Smooth muscle cell (in vitro differentiated cells): ENCODE measurements at regions not wholly inside any gene's neighbourhood (a gene's known extent, or its start where the extent isn't known, plus 50 kb on each side); places are given as distances from the start of the nearest gene placed in this dataset.

Experiments
- DNase-seq: peaks from one replicate; lab custom pipeline; 2025; ENCODE audit not compliant: unreplicated experiment; lab: John Stamatoyannopoulos, UW
- H2AFZ ChIP-seq: fragments of 200-600 bp; sonication (generic); 2 replicates; pipeline ENCODE4 v1.6.0; 2016; ENCODE audit warnings: antibody characterized with exemption, low read depth, mild to moderate bottlenecking
- H3F3A ChIP-seq: fragments of 200-600 bp; sonication (generic); 2 replicates; pipeline ENCODE4 v1.6.0; 2017; ENCODE audit warnings: antibody characterized with exemption, low read depth
- H3K27ac ChIP-seq: fragments of 200-600 bp; sonication (generic); 2 replicates; pipeline ENCODE4 v1.5.1; 2016; ENCODE audit warnings: low read depth, mild to moderate bottlenecking
- H3K27me3 ChIP-seq: fragments of 200-600 bp; sonication (generic); 2 replicates; pipeline ENCODE4 v1.6.1; 2016; ENCODE audit warnings: low read depth, mild to moderate bottlenecking
- H3K36me3 ChIP-seq: fragments of 200-600 bp; sonication (generic); 2 replicates; pipeline ENCODE4 v1.5.1; 2016; ENCODE audit warnings: low read depth
- H3K4me1 ChIP-seq: fragments of 200-600 bp; sonication (generic); 2 replicates; pipeline ENCODE4 v1.5.1; 2016; ENCODE audit warnings: low read depth
- H3K4me2 ChIP-seq: fragments of 200-600 bp; sonication (generic); 2 replicates; pipeline ENCODE4 v1.6.0; 2016; ENCODE audit warnings: mild to moderate bottlenecking
- H3K4me3 ChIP-seq: fragments of 200-600 bp; sonication (generic); 2 replicates; pipeline ENCODE4 v1.5.1; 2016; ENCODE audit warnings: mild to moderate bottlenecking
- H3K79me2 ChIP-seq: fragments of 200-600 bp; sonication (generic); 2 replicates; pipeline ENCODE4 v1.6.0; 2016; ENCODE audit warnings: low read depth, mild to moderate bottlenecking
- H3K9ac ChIP-seq: fragments of 200-600 bp; sonication (generic); 2 replicates; pipeline ENCODE4 v1.6.0; 2016; ENCODE audit warnings: low read depth
- H3K9me3 ChIP-seq: fragments of 200-600 bp; sonication (generic); replicated peaks from 2 replicates; pipeline ENCODE4 v1.5.1; 2016; ENCODE audit warnings: low read depth
- H4K20me1 ChIP-seq: fragments of 200-600 bp; sonication (generic); 2 replicates; pipeline ENCODE4 v1.6.0; 2016; ENCODE audit warnings: low read depth
- WGBS: methylation state at CpG from one replicate; pipeline ENCODE4 v1.1.7; 2016; ENCODE audit warnings: low lambda C conversion rate; 5-methylcytosine and 5-hydroxymethylcytosine counted together
- TF ChIP-seq, protein P1 (sequence below): fragments of 200-600 bp; sonication (generic); IDR thresholded peaks from 2 replicates; pipeline ENCODE4 v1.5.1; 2017; ENCODE audit warnings: borderline replicate concordance, mild to moderate bottlenecking, antibody characterized with exemption; ENCODE audit not compliant: insufficient read depth, poor library complexity, severe bottlenecking

DNA sequence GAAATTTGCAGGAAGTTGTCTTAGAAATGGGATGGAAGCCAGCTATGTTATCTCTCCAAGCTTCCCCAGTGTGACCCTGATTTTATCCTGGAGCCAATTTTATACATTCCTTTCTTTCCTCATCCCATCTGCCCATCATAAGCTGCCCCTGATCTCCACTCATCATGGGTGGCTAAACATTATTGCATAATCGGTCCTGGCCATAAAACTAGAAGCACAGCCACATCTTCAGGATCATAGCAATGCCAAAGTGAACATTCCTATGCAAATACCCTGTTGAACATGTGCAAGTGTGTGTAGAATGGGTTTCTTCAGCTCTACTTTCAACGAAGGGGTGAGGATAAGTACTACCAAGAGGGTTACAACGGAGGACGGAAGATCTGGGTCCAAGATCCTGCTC, 50.6 kb upstream of the COG2 start:
- Histone ChIP-seq H3K27ac (no peak overlapping the region), H4K20me1 (no peaks in the 10 kb centered on the region), H2AFZ (no peak overlapping the region), H3K79me2 (no peaks in the 10 kb centered on the region), H3K9me3 (no peaks in the 10 kb centered on the region), H3K4me1 (no peaks in the 10 kb centered on the region), H3F3A (no peaks in the 10 kb centered on the region), H3K27me3 (peaks cover 11% of the 10 kb centered on the region), H3K36me3 (no peaks in the 10 kb centered on the region), H3K4me2 (no peak overlapping the region), H3K4me3 (no peak overlapping the region), H3K9ac (no peak overlapping the region)
- no peak for DNase-seq
- TF ChIP-seq, protein P1, sequence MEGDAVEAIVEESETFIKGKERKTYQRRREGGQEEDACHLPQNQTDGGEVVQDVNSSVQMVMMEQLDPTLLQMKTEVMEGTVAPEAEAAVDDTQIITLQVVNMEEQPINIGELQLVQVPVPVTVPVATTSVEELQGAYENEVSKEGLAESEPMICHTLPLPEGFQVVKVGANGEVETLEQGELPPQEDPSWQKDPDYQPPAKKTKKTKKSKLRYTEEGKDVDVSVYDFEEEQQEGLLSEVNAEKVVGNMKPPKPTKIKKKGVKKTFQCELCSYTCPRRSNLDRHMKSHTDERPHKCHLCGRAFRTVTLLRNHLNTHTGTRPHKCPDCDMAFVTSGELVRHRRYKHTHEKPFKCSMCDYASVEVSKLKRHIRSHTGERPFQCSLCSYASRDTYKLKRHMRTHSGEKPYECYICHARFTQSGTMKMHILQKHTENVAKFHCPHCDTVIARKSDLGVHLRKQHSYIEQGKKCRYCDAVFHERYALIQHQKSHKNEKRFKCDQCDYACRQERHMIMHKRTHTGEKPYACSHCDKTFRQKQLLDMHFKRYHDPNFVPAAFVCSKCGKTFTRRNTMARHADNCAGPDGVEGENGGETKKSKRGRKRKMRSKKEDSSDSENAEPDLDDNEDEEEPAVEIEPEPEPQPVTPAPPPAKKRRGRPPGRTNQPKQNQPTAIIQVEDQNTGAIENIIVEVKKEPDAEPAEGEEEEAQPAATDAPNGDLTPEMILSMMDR = no peak
- WGBS = 82% methylated on average over 4 of the region's 4 CpGs

DNA sequence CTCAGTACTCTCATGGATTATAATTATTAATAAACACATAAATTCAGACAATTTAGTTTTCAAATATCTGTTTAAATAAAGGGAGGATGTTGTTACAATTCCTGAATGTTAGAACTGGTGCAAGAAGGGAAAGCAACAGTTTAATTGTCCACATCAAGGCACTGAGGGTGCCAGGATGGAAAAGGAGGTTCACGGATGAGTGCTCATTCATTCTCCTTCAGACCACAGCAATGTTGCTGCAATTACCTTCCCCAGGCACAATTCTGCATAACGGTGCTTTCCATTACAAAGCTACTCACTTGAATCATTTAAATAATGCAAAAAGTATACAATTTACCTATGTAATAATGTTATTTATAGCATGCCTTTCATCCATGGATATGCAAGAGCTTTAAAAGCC, 52.3 kb upstream of the COG2 start:
- Histone ChIP-seq H4K20me1 (no peaks in the 10 kb centered on the region), H3K27ac (no peak overlapping the region), H2AFZ (no peak overlapping the region), H3K79me2 (no peaks in the 10 kb centered on the region), H3K4me2 (no peak overlapping the region), H3K9ac (no peak overlapping the region), H3K27me3 (peaks cover 11% of the 10 kb centered on the region), H3K9me3 (no peaks in the 10 kb centered on the region), H3K36me3 (no peaks in the 10 kb centered on the region), H3K4me3 (no peak overlapping the region), H3K4me1 (no peaks in the 10 kb centered on the region), H3F3A (no peaks in the 10 kb centered on the region)
- TF ChIP-seq, protein P1 = no peak
- DNase-seq = no peak
- 49% methylated on average over 2 of the region's 2 CpGs for WGBS

DNA sequence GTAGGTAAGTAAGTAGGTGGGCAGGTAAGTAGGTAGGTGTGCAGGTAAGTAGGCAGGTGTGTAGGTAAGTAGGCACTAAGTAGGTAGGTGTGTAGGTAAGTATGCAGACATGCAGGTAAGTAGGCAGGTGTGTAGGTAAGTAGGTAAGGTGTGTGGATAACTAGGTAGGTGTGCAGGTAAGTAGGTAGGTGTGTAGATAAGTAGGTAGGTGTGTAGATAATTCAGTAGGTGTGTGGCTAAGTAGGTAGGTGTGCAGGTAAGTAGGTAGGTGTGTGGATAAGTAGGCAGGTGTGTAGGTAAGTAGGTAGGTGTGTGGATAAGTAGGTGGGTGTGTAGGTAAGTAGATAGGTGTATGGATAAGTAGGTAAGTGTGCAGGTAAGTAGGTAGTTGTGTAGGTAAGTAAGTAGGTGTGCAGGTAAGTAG, 53.9 kb upstream of the COG2 start:
- Histone ChIP-seq H4K20me1 (no peaks in the 10 kb centered on the region), H3K79me2 (no peaks in the 10 kb centered on the region)

GRCh38 chr1:230587061-230587460, 55.2 kb upstream of the COG2 start:
- no peak for DNase-seq
- H3K9ac ChIP-seq = no peak overlapping the region
- 88% methylated on average over 3 of the region's 3 CpGs for WGBS
- H3K4me2 ChIP-seq = no peak overlapping the region
- no peak overlapping the region for H2AFZ ChIP-seq
- no peaks in the 10 kb centered on the region for H3K36me3 ChIP-seq
- no peaks in the 10 kb centered on the region for H3K4me1 ChIP-seq
- TF ChIP-seq, protein P1 = no peak
- no peaks in the 10 kb centered on the region for H3F3A ChIP-seq
- no peak overlapping the region for H3K4me3 ChIP-seq
- H3K9me3 ChIP-seq = no peaks in the 10 kb centered on the region
- no peaks in the 10 kb centered on the region for H3K79me2 ChIP-seq
- H3K27ac ChIP-seq = no peak overlapping the region
- H3K27me3 ChIP-seq = peaks cover 11% of the 10 kb centered on the region
- H4K20me1 ChIP-seq = no peaks in the 10 kb centered on the region

More for the DNA sequence above, 53.9 kb upstream of the COG2 start:
- H3F3A ChIP-seq = no peaks in the 10 kb centered on the region
- no peak overlapping the region for H3K4me3 ChIP-seq
- peaks cover 11% of the 10 kb centered on the region for H3K27me3 ChIP-seq
- DNase-seq = no peak
- no peaks in the 10 kb centered on the region for H3K4me1 ChIP-seq
- H3K4me2 ChIP-seq = no peak overlapping the region
- no peaks in the 10 kb centered on the region for H3K36me3 ChIP-seq
- TF ChIP-seq, protein P1 = no peak
- H3K9ac ChIP-seq = no peak overlapping the region
- no peak overlapping the region for H3K27ac ChIP-seq
- no peak overlapping the region for H2AFZ ChIP-seq
- H3K9me3 ChIP-seq = no peaks in the 10 kb centered on the region
